Stimulated activated CD4-positive, alpha-beta T cell treated with anti-CD3 and anti-CD28 coated beads, Interleukin-1b, Interleukin-23, amount 100 ng/mL, for 4 hours (primary cell): ENCODE measurements at regions not wholly inside any gene's neighbourhood (a gene's known extent, or its start where the extent isn't known, plus 50 kb on each side); places are given as distances from the start of the nearest gene placed in this dataset.

Source experiments
- DNase-seq, 2 donors: peaks; one replicate each; pipeline ENCODE4 v3.0.0-alpha.2; 2020; ENCODE audit warnings: low read depth in 2 of 2

DNA sequence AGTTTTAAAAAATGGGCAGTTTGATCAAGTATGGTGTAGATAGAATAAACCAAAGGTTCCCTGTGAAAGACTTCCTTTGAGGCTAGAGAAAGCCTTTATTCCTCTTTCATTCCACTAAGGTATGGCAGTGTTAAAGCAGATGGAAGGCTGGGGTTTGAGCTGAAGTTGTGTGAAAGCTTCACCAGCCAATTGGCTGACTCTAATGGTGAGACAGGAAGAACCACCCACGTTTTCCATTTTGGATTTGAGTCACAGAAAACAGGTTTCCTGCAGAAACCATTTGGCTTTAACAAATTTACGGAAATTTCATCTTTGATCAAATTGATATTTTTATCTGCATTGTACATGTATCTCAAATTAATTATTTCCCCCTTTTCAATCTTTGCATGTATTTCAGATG lies 455.0 kb downstream of the PCNX1 start:
- no peak for DNase-seq

DNA sequence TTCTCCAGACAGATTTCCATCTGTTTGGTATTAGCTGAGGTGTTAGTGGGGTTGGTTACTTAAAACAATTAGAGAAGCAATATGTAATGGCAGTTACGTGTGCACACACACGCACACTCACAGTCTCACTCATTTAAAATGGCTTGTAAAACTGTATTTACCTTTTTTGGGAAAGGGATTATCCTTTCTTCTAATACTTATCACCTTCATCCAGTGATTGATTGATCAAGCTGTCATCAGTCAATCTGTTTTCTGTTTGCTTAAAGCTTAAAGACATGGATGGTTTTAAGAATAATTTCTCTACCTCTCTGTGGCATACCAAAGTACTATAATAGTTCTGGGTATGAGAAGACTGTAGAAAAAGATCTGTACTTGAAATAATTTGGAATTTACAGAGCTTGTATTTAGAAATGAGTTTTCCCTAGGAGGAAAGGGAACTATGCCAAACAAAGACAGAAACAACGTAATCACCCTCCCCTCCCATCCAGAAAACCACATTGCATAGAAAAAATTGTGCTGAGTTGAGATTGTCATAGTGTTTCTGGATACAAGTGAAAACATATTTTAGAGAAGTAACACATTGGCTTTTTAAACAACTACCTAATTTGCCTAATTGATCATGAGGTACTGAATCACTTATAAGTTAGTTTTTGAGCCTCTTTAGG lies 455.8 kb downstream of the PCNX1 start:
- no peak for DNase-seq

DNA sequence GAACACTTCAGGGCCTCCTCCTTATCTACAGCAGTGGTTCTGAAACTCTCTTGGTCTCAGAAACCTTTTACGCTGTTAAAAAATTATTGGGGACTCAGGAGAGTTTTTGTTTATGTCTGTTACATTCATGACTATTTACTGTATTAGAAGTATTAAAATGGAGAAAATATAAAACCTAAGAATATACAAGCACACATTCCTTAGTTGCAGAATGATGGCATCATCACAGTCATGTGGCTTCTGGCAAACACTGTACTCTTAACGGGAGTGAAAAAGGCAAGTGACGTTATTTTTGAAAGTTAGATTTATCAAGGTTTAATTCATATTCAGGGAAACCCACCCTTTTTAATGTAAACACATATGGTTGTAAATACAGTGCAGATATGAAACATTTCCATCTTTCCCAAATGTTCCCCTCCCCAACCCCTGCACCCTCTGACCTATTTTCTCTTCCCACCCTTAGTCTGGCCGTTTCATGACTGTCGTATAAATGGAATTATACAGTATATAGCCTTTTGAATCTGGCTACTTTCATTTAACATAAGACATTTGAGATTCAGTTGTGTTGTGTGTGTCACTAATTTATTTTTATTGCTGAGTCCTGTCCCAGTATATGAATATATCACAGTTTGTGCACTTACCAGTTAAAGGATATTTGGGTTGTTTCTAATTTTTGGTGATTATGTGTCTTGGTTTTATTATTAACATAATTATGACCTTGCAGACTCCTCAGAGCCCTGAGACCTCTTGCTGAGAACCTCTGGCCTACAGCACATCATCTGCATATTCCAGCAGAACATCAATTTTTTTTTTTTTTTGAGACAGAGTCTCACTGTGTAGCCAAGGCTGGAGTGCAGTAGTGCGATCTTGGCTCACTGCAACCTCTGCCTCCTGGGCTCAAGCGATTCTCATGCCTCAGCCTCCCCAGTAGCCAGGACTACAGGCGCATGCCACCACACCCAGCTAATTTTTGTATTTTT lies 457.0 kb downstream of the PCNX1 start:
- no peak for DNase-seq

DNA sequence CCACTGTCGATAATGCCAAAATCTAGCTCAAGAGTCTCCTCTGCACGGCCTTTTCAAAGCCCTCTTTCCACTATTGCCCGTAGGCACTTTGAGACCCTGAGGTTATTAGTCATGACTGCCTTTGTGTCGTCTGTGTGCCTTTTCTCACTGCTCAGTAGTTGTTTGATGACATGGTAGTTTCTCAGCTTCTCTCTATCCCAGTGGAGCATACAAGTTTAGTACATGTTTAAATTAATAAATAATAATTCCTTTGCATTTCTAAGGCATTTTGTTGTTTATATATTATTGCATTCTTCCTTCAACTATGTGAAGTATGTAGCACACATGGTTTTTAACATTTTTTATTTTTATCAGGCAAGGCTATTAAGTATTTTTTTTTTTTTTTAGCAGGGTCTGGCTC lies 458.1 kb downstream of the PCNX1 start:
- DNase-seq, result no peak

DNA sequence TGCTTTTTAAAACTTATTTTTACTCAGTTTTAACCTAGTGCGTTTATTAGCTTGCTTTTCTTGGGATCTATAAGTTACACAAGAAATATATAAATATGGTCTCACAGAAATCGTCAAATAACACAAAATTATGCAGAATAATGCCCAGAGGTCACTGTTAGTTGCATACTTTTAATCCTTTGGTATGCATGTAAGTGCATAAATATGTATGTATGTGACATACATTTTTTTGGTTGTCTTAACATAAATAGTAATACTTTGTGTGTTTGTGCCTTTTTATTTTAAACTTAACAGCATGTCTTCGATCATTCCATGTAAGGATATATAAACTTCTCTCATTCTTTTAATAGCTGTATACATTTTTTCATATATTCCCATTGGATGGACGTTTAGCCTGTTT lies 459.6 kb downstream of the PCNX1 start:
- DNase-seq, result no peak

DNA sequence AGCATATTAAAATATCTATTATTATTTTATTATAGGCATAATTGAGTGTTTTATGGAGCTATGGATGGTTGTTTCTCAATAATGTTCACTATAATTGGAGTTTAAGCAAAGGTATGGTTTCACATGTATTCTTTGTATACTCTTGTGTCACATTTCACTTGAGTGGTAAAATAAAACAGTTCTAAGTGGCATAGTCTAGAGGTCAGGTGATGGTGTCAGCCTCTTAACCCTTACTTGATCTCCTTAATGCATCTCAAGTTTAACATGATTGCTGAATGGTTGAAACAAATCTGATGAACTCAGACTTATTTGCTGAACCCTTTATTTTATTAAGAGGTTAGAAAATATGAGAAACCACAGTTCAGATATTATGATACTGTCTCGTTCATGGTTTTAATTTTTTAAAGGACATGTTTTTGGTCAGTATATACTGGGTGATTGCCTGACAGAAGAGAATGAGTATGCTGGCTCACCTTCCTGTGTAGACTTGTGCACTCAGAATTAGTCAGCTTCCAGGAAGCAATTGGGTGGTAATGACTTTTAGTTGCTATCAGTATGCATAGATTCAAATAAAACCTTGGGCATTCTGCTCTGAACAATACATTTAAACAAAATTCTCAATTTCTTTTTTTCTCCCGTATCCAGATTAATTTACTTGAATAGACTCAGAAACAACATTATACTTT lies 464.6 kb downstream of the PCNX1 start:
- peak in 1 of 2 donors; percentile 2 for DNase-seq

DNA sequence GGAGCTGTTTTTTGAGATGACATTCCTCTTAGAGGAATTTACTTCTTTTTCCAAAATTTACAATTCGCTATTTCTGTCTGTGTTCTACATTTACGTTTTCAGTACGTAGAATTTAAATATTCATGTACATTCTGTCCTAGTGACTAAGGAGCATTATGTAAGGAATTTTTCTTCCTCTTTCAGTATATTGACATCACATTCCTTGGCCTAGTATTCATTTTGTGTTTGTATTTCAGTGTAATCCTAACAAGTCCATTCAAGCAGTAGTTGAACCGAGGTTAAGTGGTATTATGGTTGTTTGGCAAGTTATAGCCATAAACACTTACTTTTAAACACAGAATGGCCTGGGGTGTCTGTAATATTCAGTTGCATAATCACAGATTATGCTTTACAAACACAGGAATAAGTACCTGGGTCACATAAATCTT lies 465.2 kb downstream of the PCNX1 start:
- no peak for DNase-seq

DNA sequence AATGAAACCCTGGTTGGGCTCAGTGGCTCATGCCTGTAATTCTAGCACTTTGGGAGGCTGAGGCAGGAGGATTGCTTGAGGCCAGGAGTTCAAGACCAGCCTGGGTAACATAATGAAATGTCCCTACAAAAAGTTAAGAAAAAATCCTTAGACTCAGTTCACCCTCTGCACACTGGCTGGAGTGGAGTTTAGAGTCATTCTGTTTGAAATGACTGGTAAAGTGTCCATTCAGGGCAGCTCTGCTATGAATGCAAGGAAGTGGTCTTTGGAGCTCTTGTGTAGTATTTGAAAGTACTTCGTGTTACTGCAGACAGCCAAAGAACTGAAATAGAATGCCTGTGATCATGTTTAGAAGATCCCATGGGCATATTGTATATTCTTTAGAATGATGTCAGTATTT lies 466.5 kb downstream of the PCNX1 start:
- no peak for DNase-seq

DNA sequence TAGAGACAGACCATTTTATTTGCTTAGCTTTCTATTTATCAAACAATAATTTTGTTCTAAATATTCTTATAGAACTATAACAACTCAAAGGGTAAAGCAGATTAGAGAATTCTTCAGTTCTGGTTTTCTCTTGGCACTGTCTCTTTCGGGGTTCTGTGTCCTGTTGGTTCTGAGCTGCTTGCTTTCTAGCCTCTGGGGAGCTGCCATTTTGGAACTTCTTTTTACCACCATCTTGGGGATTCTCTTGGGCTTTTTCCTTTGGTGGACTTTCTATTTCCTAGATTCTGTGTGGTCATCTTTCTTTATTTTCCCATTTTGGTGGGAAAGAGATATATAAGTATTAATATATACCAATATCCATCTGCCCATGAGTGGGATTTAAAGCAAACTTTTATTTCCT lies 467.7 kb downstream of the PCNX1 start:
- DNase-seq, result no peak

DNA sequence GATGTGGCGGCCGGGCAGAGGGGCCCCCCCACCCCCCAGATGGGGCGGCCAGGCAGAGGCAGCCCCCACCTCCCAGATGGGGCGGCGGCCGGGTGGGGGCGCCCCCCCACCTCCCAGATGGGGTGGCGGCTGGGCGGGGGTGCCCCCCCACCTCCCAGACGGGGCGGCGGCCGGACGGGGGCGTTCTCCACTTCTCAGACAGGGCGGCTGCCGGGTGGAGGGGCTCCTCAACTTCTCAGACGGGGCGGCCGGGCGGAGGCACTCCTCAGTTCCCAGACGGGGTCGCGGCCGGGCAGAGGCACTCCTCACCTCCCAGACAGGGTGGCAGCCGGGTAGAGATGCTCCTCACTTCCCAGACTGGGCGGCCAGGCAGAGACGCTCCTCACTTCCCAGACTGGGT lies 469.8 kb downstream of the PCNX1 start:
- no peak for DNase-seq

DNA sequence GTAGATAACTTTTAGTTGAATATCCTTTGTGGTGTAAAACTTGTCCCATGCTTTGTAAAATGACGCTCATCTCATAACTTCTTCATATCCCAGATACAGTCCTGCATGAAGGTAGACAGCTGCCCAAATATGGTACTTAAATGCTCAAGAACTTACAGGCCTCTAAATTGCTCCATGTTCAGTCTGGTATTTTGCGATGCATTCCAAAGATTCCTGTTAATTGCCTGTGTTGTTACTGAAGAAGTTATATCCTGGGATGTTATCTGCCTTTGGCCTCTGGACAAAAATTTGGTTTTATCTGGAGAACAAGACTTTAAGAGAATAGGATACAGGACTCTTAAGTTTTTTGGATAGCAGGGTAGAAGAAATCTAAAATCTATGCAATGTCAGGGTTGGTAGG lies 473.0 kb downstream of the PCNX1 start:
- no peak for DNase-seq

DNA sequence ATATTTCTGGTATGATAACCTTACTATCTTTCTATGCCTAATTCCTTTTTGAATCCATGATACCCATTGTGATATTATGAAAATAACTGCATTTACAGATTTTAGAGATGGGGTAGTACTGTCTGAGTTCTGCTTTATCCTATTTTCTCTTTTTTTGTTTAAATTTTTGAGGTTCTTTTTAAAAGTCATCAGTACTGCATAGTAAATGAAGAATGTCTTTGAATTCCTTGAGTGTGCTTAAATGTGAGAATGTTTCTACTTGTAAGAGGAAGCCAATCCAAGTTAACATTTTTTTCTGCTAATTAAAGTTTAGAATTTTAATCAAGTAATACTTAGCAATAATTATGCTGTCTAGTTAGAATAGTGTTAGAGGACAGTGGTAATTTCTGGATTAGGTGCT lies 474.6 kb downstream of the PCNX1 start:
- no peak for DNase-seq

DNA sequence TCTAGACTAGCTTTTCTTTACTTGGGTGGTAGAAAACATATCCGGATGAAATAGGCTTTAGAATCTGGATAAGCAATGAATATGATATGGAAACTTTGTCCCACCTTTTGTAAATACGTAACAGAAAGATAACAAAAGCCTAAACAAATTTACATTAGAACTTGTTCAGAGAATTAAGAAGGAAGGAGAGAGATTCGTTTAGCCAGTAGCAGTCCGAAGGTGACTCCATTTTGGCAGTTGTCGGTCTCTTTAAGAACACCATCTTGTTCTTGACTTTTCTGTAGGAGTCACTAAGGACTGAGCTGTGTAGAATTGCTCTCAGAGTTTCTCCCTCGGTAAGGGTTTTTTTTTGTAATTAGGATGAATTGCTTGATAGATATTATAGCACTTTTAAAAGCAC lies 475.1 kb downstream of the PCNX1 start:
- DNase-seq, result no peak

DNA sequence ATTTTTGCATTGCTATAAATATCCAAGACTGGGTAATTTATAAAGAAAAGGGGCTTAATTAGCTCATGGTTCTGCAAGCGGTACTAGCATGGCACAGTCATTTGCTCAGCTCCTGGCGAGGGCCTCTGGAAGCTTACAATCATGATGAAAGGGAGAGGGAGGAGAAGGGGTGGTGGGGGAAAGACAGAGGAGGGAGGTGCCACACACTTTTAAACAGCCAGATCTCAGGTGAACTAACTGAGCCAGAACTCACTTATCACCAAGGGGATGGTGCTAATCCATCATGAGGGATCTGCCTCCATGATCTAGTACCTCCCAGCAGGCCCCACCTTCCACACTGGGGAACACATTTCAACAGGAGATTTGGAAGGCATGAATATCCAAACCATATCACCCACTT lies 476.3 kb downstream of the PCNX1 start:
- DNase-seq, result no peak

DNA sequence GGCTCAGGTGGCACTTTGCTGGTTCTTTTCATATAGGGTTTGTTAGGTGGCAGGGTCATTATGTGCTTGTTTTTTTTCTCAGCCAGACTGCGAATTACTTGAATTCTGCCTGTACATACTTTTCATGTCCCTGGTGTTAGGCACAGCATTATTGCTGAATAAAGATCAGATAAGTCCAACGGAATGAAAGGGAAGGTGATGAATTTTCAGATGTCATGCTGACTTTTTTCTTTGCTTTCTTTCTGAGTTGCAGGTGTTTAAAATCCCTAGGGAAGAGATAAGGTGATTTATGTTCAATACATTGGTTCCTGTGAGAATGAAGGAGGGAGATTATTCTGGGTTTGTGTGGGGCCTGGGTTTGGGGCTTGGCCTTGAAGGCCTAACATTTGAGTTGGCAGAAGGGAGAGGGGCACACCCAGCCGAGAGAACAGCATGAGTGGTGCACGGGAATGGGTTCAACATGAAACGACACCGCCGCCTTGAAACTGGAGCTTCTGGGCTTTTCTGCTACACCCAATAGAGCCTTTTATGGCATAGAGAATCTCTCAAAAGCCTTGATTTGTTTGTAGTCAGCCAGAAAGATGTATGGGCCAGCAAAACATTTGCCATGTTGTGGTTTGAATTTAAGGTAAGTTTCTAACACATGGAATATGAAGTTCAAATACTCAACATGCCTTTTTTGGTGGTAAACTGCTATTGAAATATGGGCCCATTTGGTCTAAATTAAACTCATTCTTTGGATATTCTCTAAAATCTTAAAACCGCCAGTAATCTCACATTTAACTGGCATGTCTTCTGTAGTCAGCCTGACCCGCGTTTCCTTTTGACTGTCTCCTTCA lies 477.0 kb downstream of the PCNX1 start:
- DNase-seq, result no peak

DNA sequence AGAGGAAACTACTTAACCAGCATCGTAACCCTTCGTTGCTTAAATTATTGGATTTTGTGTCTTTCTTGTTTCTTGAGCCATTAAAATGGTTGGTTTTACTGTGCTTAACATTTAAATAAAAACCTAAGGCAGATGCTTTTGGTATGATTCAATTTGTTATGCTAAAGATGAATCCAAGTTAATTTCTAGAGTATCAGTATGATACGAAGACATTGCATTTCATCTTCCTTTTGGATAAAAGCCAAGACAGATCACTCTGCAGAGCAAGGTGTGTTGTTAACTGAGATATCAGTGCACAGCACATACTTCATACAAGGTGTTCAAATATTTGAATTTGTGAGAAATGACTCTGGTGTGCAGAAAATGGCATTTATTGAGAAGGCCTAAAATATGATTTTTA lies 480.5 kb downstream of the PCNX1 start:
- no peak for DNase-seq

DNA sequence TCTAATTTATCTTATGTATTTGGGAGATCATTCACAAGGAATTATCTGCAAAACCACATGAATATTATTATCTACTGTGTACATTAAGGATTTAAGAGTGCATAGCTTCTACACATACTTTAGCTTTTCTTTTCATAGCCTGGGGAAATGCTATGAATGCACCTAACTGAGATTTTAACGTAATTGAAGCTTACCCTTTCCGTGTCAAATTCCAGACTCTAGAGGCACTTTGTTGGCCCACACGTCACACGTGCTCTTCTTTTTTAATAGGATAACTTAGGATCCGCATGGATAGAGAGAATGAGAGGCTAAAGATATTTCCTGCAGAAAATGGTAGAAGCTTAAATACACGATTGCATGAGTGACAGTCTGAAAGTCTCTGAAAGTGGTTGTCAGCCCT lies 481.1 kb downstream of the PCNX1 start:
- no peak for DNase-seq

DNA sequence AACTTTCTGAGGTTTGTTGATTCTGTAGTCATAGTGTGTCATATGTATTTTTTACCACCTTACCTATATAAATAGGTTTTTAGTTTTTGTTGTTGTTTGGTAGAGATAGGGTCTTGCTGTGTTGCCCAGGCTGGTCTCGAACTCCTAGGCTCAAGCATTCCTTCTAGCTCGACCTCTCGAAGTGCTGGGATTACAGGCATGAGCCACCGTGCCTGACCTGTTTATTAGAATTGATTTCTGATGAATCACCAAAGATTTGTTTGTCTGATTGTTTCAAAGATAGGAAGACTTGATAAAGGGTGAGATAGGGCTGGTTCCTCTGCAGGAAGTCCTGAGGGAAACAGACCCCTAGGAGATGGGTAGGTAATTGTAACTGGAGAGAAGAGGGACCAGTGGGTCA lies 481.6 kb downstream of the PCNX1 start:
- no peak for DNase-seq

DNA sequence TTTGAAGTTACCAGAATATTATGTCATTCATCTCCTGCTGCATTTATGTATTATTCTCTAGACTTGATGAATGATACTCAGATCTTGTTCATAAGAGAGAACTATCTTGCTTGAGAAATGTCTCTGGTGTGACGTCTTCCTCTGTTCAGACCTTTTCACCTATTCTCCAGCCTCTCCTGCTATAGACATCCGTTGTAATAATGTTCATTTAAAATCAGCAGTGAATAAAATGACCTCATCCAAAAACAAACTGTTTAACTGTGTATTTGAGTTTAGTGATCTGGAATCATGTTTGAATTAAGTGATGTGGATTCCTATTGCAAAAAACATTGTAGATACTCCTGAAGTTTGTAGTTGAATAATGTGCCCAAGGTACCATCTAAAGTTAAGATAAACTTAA lies 487.1 kb downstream of the PCNX1 start:
- no peak for DNase-seq

DNA sequence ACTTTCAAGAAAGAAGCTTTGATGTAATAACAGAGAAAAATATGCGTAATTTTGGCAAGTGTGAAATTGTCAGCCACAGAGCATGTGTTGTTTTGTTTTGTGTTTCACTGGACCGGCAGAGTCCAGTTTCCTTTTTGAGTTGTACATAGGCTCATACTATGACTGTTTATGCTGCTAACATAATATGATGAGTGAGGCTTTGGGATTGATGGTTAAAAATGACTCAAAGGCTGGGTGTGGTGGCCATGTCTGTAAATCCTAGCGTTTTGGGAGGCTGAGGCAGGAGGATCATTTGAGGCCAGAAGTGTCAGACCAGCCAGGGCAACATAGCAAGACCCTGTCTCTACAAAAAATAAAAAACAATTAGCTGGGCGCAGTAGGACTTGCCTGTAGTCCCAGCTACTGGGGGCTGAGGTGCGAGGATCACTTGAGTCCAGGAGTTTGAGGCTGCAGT lies 487.9 kb downstream of the PCNX1 start:
- DNase-seq, result no peak

DNA sequence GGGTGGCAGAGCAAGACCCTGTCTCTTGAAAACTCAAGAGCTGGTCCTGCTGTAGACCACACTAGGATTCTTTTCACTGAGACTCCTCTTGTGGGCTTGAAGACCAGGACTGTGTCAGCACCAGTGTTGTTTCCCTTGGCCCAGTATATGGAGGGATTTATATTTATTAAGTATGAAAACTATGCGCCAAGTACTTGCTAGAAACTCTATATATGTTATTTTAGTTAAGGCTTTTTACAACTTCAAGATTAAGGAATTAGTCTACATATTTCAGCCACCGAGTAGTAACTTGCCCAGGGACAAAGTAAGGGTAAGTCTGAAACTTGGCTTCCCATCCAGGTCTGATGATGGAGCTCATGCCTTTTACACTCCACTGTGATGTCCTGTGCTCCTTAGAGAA lies 488.4 kb downstream of the PCNX1 start:
- DNase-seq, result no peak
